GM20000 (cell line): ENCODE measurements at regions not wholly inside any gene's neighbourhood (a gene's known extent, or its start where the extent isn't known, plus 50 kb on each side); places are given as distances from the start of the nearest gene placed in this dataset.

Experiments
- DNase-seq: peaks from one replicate; pipeline ENCODE4 v3.0.0; 2012; ENCODE audit warnings: low spot score
- CTCF ChIP-seq: IDR thresholded peaks from 2 replicates; pipeline ENCODE4 v1.5.1; 2012; ENCODE audit warnings: mild to moderate bottlenecking, control low read depth; ENCODE audit errors: extremely low read depth, missing control alignments

GRCh38 chr3:71991046-71991445 lies 206.1 kb upstream of the PROK2 start:
- TF ChIP-seq CTCF, result no peak
- DNase-seq, result no peak

GRCh38 chr3:71990545-71990944 lies 205.6 kb upstream of the PROK2 start:
- no peak for DNase-seq
- TF ChIP-seq CTCF, result no peak

DNA sequence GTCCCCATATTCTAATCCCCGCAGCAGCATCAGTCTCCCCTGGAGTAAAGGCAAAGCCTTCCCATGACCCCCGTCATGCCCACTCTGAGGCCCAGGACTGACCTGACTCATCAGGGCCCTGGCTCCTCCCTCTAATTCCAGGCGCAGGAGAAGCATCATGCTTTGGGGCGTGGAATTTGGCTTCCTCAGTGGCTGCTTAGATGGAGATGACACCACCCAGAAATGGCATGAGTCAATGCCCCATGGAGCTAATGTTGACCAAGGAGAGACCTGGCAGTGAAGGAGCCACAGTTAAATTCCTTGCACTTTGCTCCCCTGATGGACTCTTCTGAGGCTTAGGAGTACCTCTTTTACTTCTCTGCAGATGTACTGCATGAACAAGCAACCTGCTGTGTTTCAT lies 204.2 kb upstream of the PROK2 start:
- no peak for TF ChIP-seq CTCF
- DNase-seq, result no peak

- DNase-seq, result no peak
- TF ChIP-seq CTCF, result no peak
Observed at GRCh38 chr3:71987828-71988227, 202.9 kb upstream of the PROK2 start.

DNA sequence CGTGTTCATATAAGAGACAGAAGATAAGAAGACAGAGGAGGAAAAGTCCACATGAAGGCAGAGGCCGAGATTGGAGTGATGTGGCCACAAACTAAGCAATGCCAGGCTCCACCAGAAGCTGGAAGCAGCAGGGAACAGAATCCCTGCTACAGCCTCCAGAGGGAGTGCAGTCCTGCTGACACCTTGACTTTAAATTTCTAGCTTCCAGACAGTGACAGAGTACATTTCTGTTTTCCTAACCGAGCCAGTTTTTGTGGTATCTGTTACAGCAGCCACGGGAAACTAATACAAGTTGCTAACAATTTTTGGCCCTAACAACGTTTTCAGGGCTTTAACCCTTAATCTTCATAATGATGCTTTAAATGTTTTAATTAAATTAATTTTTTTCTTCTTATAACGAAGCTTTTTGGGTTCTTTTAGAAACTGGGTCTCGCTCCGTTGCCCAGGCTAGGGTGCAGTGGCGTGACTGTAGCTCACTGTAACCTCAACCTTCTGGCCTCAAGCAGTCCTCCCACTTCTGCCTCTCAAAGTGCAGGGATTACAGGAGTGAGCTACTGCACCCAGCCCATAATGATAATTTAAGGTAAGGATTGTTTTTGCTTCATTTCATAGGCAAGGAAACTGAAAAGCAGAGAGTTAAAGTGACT lies 202.3 kb upstream of the PROK2 start:
- no peak for DNase-seq

GRCh38 chr3:71986606-71987005 lies 201.7 kb upstream of the PROK2 start:
- no peak for DNase-seq
- TF ChIP-seq CTCF, result no peak

More for the DNA sequence above, 202.3 kb upstream of the PROK2 start:
- no peak for TF ChIP-seq CTCF

DNA sequence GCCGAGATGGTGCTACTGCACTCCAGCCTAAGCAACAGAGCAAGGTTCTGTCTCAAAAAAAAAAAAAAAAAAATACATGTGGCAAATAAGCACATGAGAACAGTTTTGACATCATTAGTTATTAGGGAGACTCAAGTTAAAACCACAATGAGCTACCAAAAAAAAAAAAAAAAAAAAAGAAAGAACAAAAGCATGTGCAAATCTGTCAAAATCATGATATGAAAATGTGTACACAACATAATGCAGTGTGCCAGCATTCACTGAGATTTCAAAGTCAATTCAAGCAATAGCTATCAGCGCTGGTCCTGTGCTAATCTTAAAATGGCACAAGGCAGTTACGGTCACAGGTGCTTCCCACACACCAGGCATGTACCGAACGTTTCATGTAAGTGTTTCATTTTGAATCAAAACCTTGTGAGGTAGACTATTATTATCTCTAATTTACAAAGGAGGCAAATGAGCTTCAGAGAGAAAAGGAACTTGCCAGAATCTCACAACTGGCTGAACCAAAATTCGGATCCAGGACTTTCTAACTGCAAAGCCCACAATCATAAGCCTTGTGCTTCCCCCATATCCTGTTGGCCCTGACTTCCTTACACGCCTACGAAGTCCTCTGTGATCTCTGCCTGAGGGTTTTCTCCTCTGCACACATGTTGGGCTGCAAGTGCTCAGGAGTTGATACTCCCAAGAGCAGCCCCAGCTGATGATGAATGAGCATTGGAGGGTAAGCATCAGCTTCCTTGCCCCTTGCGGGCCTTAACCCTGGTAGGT lies 200.1 kb upstream of the PROK2 start:
- TF ChIP-seq CTCF, result no peak
- peak; percentile 45 for DNase-seq
